HepG2 (cell line): ENCODE measurements at regions not wholly inside any gene's neighbourhood (a gene's known extent, or its start where the extent isn't known, plus 50 kb on each side); places are given as distances from the start of the nearest gene placed in this dataset.

Source experiments
- ATAC-seq: fragments of 200-7000 bp; cut with Tn5 transposase; 3 replicates; pipeline ENCODE4 v1.9.1; 2020; ENCODE audit warnings: mild to moderate bottlenecking, moderate library complexity
- BruUV-seq: library from RNA; stranded (reverse); fragments of 400-500 nt; replicated peaks from 2 replicates; lab custom pipeline; 2021; lab: Mats Ljungman, UMichigan
- CTCF ChIA-PET: fragments of 300-600 bp; formaldehyde crosslinking; extraction: SDS; loops from one replicate; lab custom pipeline; 2021; ENCODE audit warnings: low total read pairs, inconsistent platforms, low intra/inter-chr PET ratio; lab: Yijun Ruan, JAX
- POLR2A ChIA-PET: fragments of 350-600 bp; sonication (Branson Sonifier 250); formaldehyde crosslinking; loops from one replicate; lab custom pipeline; 2020; ENCODE audit warnings: antibody characterized with exemption, inconsistent platforms; lab: Yijun Ruan, JAX
- DNase-seq: peaks from one replicate; pipeline ENCODE4 v3.0.0-alpha.2; 2015; ENCODE audit warnings: low spot score
- FAIRE-seq: peaks from 3 replicates; lab custom pipeline; 2011; peaks lifted over from hg19 to GRCh38; lab: Jason Lieb, UNC
- H2AFZ ChIP-seq: one replicate; pipeline ENCODE4 v1.6.1; 2011; ENCODE audit warnings: low read length, inconsistent platforms
- H3K27ac ChIP-seq: fragments of 300-600 bp; 3 replicates; pipeline ENCODE4 v1.8.0; 2011; ENCODE audit warnings: mixed run types, mild to moderate bottlenecking, mixed read lengths, low read length, inconsistent platforms; ENCODE audit not compliant: insufficient read depth; ENCODE audit errors: extremely low read length
- H3K27me3 ChIP-seq, 2 experiments: fragments of 200-600 bp in 1 of 2; 2 replicates in 1 of 2; 3 replicates in 1 of 2; pipeline versions ENCODE4 v1.6.0 to v1.8.0; 2011; ENCODE audit warnings: low read length in 2 of 2, mild to moderate bottlenecking in 2 of 2, moderate library complexity in 2 of 2, inconsistent platforms in 1 of 2; ENCODE audit not compliant: insufficient read depth in 2 of 2, control insufficient read depth in 1 of 2
- H3K36me3 ChIP-seq, 2 experiments: fragments of 200-600 bp in 1 of 2; replicated peaks in 1 of 2; 2 replicates in 1 of 2; 3 replicates in 1 of 2; pipeline versions ENCODE4 v1.5.1 to v1.8.0; 2011; ENCODE audit warnings: low read length in 2 of 2, inconsistent platforms in 1 of 2; ENCODE audit not compliant: insufficient read depth in 2 of 2, control insufficient read depth in 1 of 2
- H3K4me1 ChIP-seq: 2 replicates; pipeline ENCODE4 v1.5.1; 2012; ENCODE audit warnings: low read length, inconsistent platforms; ENCODE audit not compliant: insufficient read depth
- H3K4me2 ChIP-seq: 2 replicates; pipeline ENCODE4 v1.6.0; 2011; ENCODE audit warnings: low read depth, low read length, inconsistent platforms
- H3K4me3 ChIP-seq, 3 experiments: fragments of 200-600 bp in 1 of 3; sonication (generic), shearing (Covaris generic) in 1 of 3; replicated peaks in 1 of 3; 2 replicates each; pipeline ENCODE4 v1.5.1; 2011 to 2016; ENCODE audit warnings: low read length in 3 of 3, inconsistent platforms in 2 of 3, low read depth in 2 of 3, mild to moderate bottlenecking in 2 of 3, control low read depth in 1 of 3, mixed read lengths in 1 of 3; ENCODE audit not compliant: insufficient read depth in 1 of 3
- H3K79me2 ChIP-seq: one replicate; pipeline ENCODE4 v1.6.1; 2011; ENCODE audit warnings: low read length, inconsistent platforms; ENCODE audit not compliant: insufficient read depth
- H3K9ac ChIP-seq: 2 replicates; pipeline ENCODE4 v1.6.0; 2011; ENCODE audit warnings: mild to moderate bottlenecking, low read depth, low read length, inconsistent platforms; ENCODE audit not compliant: insufficient read depth
- H3K9me3 ChIP-seq: 2 replicates; pipeline ENCODE4 v1.5.1; 2012; ENCODE audit warnings: mild to moderate bottlenecking, low read length
- H4K20me1 ChIP-seq: 2 replicates; pipeline ENCODE4 v1.6.0; 2011; ENCODE audit warnings: inconsistent platforms, mild to moderate bottlenecking, low read length, moderate library complexity; ENCODE audit not compliant: insufficient read depth
- FOSL2 ChIP-seq: sonication (generic); formaldehyde crosslinking; IDR thresholded peaks from 2 replicates; pipeline ENCODE4 v1.4.0; 2020; ENCODE audit warnings: missing genetic modification reagents
- HNF4G ChIP-seq, 2 experiments: sonication (generic) in 1 of 2; formaldehyde crosslinking in 1 of 2; IDR thresholded peaks; 2 replicates each; pipeline versions ENCODE4 v1.4.0 to v1.6.1; 2011 to 2020; ENCODE audit warnings: borderline replicate concordance in 2 of 2, low read depth in 2 of 2, mild to moderate bottlenecking in 2 of 2, low read length in 1 of 2, missing genetic modification reagents in 1 of 2, moderate library complexity in 1 of 2
- HNRNPK ChIP-seq: fragments of 200-400 bp; formaldehyde crosslinking; IDR thresholded peaks from 2 replicates; pipeline ENCODE4 v1.6.1; 2018; ENCODE audit warnings: low read length, low read depth, moderate library complexity, mild to moderate bottlenecking; ENCODE audit not compliant: poor library complexity, severe bottlenecking
- MIER3 ChIP-seq: IDR thresholded peaks from 2 replicates; pipeline ENCODE4 v1.6.1; 2016; ENCODE audit warnings: missing compliant biosample characterization, borderline replicate concordance
- NPAS2 ChIP-seq: sonication (generic); formaldehyde crosslinking; IDR thresholded peaks from 2 replicates; pipeline ENCODE4 v1.8.0; 2022; ENCODE audit warnings: mild to moderate bottlenecking, missing genetic modification reagents, borderline replicate concordance
- NR2F1 ChIP-seq, 2 experiments: fragments of 450-650 bp in 1 of 2; formaldehyde crosslinking in 1 of 2; IDR thresholded peaks; 2 replicates each; pipeline versions ENCODE4 v1.5.0 to v1.6.1; 2016 to 2020; ENCODE audit warnings: mild to moderate bottlenecking in 1 of 2, missing compliant biosample characterization in 1 of 2, missing genetic modification reagents in 1 of 2, moderate library complexity in 1 of 2
- ZNF232 ChIP-seq: sonication (generic); formaldehyde crosslinking; IDR thresholded peaks from 2 replicates; pipeline ENCODE4 v1.4.0; 2020; ENCODE audit warnings: missing genetic modification reagents, borderline replicate concordance
- ZNF598 ChIP-seq: sonication (generic); formaldehyde crosslinking; IDR thresholded peaks from 2 replicates; pipeline ENCODE4 v1.5.1; 2020; ENCODE audit warnings: mild to moderate bottlenecking, missing genetic modification reagents, borderline replicate concordance
- ZNF660 ChIP-seq: sonication (generic); formaldehyde crosslinking; IDR thresholded peaks from 2 replicates; pipeline ENCODE4 v1.5.1; 2020; ENCODE audit warnings: mild to moderate bottlenecking, low read depth, missing genetic modification reagents, borderline replicate concordance
- ZNF891 ChIP-seq: sonication (generic); formaldehyde crosslinking; IDR thresholded peaks from 2 replicates; pipeline ENCODE4 v1.5.0; 2020; ENCODE audit warnings: mild to moderate bottlenecking, missing genetic modification reagents
- WGBS: methylation state at CpG from one replicate; pipeline ENCODE4 v1.1.6; 2017; ENCODE audit warnings: low lambda C conversion rate; 5-methylcytosine and 5-hydroxymethylcytosine counted together
- in situ Hi-C: cut with HindIII; loops from 2 replicates; pipeline ENCODE4 v1.10.0; 2017; ENCODE audit warnings: low pct_unique_long_range_greater_than_20kb; ENCODE audit not compliant: extremely low pct_ligation_motif_present
- intact Hi-C: fragments of 100-400 bp; cut with micrococcal nuclease; formaldehyde crosslinking; loops from one replicate; pipeline ENCODE4 v1.10.0; 2022; ENCODE audit not compliant: unreplicated experiment
- TF ChIP-seq, protein P1 (sequence below): sonication (generic); formaldehyde crosslinking; IDR thresholded peaks from 2 replicates; pipeline ENCODE4 v1.5.1; 2020; ENCODE audit warnings: mild to moderate bottlenecking, missing genetic modification reagents, borderline replicate concordance
- TF ChIP-seq, protein P2 (sequence below): sonication (generic); formaldehyde crosslinking; IDR thresholded peaks from 2 replicates; pipeline ENCODE4 v1.5.0; 2020; ENCODE audit warnings: mild to moderate bottlenecking, missing genetic modification reagents, moderate library complexity

DNA sequence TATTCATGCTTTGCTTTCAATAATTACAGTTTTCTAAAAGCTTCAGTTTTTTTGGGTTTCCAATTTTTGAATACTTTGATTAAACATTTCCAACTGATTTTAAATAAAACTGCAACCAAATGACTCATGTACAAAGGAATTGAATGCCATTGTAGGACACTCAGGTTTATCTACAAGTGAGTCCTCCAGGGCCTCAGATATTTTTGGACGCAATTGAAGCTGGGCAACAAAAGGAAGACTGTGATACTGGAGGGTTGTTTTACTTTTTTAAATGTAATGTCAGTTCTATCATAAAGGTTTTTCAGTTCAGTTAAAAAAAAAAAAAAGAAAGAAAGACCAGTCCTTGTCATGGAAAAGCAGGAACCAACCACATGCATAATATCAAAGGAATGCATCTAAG, 64.2 kb downstream of the MAGEA10 start (continued):
- TF ChIP-seq, protein P1, sequence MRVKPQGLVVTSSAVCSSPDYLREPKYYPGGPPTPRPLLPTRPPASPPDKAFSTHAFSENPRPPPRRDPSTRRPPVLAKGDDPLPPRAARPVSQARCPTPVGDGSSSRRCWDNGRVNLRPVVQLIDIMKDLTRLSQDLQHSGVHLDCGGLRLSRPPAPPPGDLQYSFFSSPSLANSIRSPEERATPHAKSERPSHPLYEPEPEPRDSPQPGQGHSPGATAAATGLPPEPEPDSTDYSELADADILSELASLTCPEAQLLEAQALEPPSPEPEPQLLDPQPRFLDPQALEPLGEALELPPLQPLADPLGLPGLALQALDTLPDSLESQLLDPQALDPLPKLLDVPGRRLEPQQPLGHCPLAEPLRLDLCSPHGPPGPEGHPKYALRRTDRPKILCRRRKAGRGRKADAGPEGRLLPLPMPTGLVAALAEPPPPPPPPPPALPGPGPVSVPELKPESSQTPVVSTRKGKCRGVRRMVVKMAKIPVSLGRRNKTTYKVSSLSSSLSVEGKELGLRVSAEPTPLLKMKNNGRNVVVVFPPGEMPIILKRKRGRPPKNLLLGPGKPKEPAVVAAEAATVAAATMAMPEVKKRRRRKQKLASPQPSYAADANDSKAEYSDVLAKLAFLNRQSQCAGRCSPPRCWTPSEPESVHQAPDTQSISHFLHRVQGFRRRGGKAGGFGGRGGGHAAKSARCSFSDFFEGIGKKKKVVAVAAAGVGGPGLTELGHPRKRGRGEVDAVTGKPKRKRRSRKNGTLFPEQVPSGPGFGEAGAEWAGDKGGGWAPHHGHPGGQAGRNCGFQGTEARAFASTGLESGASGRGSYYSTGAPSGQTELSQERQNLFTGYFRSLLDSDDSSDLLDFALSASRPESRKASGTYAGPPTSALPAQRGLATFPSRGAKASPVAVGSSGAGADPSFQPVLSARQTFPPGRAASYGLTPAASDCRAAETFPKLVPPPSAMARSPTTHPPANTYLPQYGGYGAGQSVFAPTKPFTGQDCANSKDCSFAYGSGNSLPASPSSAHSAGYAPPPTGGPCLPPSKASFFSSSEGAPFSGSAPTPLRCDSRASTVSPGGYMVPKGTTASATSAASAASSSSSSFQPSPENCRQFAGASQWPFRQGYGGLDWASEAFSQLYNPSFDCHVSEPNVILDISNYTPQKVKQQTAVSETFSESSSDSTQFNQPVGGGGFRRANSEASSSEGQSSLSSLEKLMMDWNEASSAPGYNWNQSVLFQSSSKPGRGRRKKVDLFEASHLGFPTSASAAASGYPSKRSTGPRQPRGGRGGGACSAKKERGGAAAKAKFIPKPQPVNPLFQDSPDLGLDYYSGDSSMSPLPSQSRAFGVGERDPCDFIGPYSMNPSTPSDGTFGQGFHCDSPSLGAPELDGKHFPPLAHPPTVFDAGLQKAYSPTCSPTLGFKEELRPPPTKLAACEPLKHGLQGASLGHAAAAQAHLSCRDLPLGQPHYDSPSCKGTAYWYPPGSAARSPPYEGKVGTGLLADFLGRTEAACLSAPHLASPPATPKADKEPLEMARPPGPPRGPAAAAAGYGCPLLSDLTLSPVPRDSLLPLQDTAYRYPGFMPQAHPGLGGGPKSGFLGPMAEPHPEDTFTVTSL (CRISPR knock-in tag): no peak
- TF ChIP-seq ZNF232 (CRISPR knock-in tag) (no peak), ZNF891 (CRISPR knock-in tag) (no peak), ZNF598 (CRISPR knock-in tag) (no peak), NPAS2 (no peak)

DNA sequence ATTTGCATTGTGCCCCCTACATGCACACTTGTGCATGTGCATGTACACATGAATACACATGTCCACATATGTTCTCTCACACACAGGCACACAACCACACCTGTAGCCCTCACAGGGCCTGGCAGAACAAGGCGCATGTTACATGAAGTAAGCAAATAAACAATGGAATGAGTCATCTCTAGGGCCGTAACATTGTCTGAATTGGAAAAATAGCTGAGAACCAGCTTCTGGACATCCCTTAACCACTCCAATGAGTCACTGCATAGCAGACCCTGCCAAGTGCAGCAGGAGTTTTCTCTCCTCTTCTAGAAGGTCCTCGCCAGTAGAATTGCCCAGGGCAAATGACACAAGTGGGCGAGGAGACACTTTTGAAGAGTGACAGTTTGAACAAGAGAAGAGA, 66.1 kb downstream of the MAGEA10 start:
- 12% methylated on average over 3 of the region's 4 CpGs for WGBS
- Histone ChIP-seq H3K4me3 (no peak overlapping the region), H3K36me3 (no peaks in the 10 kb centered on the region), H3K9me3 (no peaks in the 10 kb centered on the region), H3K27me3 (no peaks in the 10 kb centered on the region), H3K27ac (no peak overlapping the region), H4K20me1 (no peaks in the 10 kb centered on the region), H3K79me2 (no peaks in the 10 kb centered on the region), H2AFZ (no peak overlapping the region), H3K9ac (no peak overlapping the region), H3K4me1 (peaks cover 1% of the 10 kb centered on the region), H3K4me2 (no peak overlapping the region)
- ChIA-PET CTCF (no interaction called here), POLR2A (no interaction called here)
- BruUV-seq: no TSS peak
- DNase-seq (peak; percentile 0), FAIRE-seq (no peak), ATAC-seq (no peak)
- in situ Hi-C loops (no loop called here), intact Hi-C loops (no loop called here)
- TF ChIP-seq HNRNPK (no peak), FOSL2 (CRISPR knock-in tag) (peak; percentile 73), MIER3 (no peak), NR2F1 (CRISPR knock-in tag; IDR thresholded peaks at IDR 0.05) (no peak), ZNF660 (CRISPR knock-in tag) (no peak), HNF4G (IDR thresholded peaks at IDR 0.05; ENCODE audit: borderline replicate concordance, low read depth, low read length) (no peak), HNF4G (CRISPR knock-in tag; IDR thresholded peaks at IDR 0.05; ENCODE audit: borderline replicate concordance, low read depth) (no peak)
- TF ChIP-seq, protein P2, sequence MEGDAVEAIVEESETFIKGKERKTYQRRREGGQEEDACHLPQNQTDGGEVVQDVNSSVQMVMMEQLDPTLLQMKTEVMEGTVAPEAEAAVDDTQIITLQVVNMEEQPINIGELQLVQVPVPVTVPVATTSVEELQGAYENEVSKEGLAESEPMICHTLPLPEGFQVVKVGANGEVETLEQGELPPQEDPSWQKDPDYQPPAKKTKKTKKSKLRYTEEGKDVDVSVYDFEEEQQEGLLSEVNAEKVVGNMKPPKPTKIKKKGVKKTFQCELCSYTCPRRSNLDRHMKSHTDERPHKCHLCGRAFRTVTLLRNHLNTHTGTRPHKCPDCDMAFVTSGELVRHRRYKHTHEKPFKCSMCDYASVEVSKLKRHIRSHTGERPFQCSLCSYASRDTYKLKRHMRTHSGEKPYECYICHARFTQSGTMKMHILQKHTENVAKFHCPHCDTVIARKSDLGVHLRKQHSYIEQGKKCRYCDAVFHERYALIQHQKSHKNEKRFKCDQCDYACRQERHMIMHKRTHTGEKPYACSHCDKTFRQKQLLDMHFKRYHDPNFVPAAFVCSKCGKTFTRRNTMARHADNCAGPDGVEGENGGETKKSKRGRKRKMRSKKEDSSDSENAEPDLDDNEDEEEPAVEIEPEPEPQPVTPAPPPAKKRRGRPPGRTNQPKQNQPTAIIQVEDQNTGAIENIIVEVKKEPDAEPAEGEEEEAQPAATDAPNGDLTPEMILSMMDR (CRISPR knock-in tag): 0 out of 2 replicates have a peak, but pooled peaks have one; percentile 15
